Fibroblast of the aortic adventitia (primary cell): ENCODE measurements at regions not wholly inside any gene's neighbourhood (a gene's known extent, or its start where the extent isn't known, plus 50 kb on each side); places are given as distances from the start of the nearest gene placed in this dataset.

ENCODE experiments used
- DNase-seq: peaks from one replicate; pipeline ENCODE4 v3.0.0-alpha.2; 2010; ENCODE audit warnings: low read depth
- H3K4me3 ChIP-seq: 2 replicates; pipeline ENCODE4 v1.5.1; 2011; ENCODE audit warnings: low read depth, mild to moderate bottlenecking, control low read depth, low read length, moderate library complexity
- CTCF ChIP-seq: IDR thresholded peaks from 2 replicates; pipeline ENCODE4 v1.5.1; 2011; ENCODE audit warnings: mild to moderate bottlenecking, low read length, control low read depth, inconsistent platforms; ENCODE audit not compliant: insufficient read depth

- no peak for TF ChIP-seq CTCF
- no peak overlapping the region for H3K4me3 ChIP-seq
- no peak for DNase-seq
Observed at GRCh38 chr4:54940996-54941865, 184.2 kb downstream of the KDR start.

GRCh38 chr4:54937501-54937900, 187.9 kb downstream of the KDR start:
- H3K4me3 ChIP-seq, result no peak overlapping the region
- no peak for TF ChIP-seq CTCF
- no peak for DNase-seq

GRCh38 chr4:54933579-54933978, 191.8 kb downstream of the KDR start:
- H3K4me3 ChIP-seq, result no peak overlapping the region
- DNase-seq, result no peak
- no peak for TF ChIP-seq CTCF

- no peak overlapping the region for H3K4me3 ChIP-seq
- TF ChIP-seq CTCF, result no peak
- DNase-seq, result peak; percentile 83
Observed at GRCh38 chr4:54930226-54930625, 195.2 kb downstream of the KDR start.

- DNase-seq, result no peak
- TF ChIP-seq CTCF, result no peak
- no peak overlapping the region for H3K4me3 ChIP-seq
Observed at GRCh38 chr4:54929459-54929858, 195.9 kb downstream of the KDR start.

- DNase-seq, result no peak
- no peak for TF ChIP-seq CTCF
Observed at GRCh38 chr4:54924891-54925290, 200.5 kb downstream of the KDR start.

More at GRCh38 chr4:54924891-54925290, 200.5 kb downstream of the KDR start:
- H3K4me3 ChIP-seq, result no peak overlapping the region
